Epithelial cell of prostate (primary cell): ENCODE measurements at regions not wholly inside any gene's neighbourhood (a gene's known extent, or its start where the extent isn't known, plus 50 kb on each side); places are given as distances from the start of the nearest gene placed in this dataset.

Experiments
- DNase-seq: peaks from one replicate; pipeline ENCODE4 v3.0.0-alpha.2; 2011; ENCODE audit warnings: low read depth, low spot score
- H3K27ac ChIP-seq: fragments of 450-650 bp; 2 replicates; pipeline ENCODE4 v1.5.1; 2017; ENCODE audit warnings: mild to moderate bottlenecking

- H3K27ac ChIP-seq = no peak overlapping the region
- no peak for DNase-seq
Measured at GRCh38 chr11:122463530-122463929, 192.0 kb upstream of the UBASH3B start.

GRCh38 chr11:122459064-122459463 lies 196.5 kb upstream of the UBASH3B start:
- DNase-seq = no peak
- no peak overlapping the region for H3K27ac ChIP-seq

- H3K27ac ChIP-seq = no peak overlapping the region
- DNase-seq = no peak
Measured at GRCh38 chr11:122453586-122453985, 201.9 kb upstream of the UBASH3B start.

- no peak overlapping the region for H3K27ac ChIP-seq
Measured at GRCh38 chr11:122451911-122452310, 203.6 kb upstream of the UBASH3B start.

GRCh38 chr11:122441666-122442035 lies 213.9 kb upstream of the UBASH3B start:
- no peak for DNase-seq
- no peak overlapping the region for H3K27ac ChIP-seq

More at GRCh38 chr11:122451911-122452310, 203.6 kb upstream of the UBASH3B start:
- DNase-seq = no peak

GRCh38 chr11:122440811-122441665 lies 214.5 kb upstream of the UBASH3B start:
- no peak overlapping the region for H3K27ac ChIP-seq
- no peak for DNase-seq

GRCh38 chr11:122439866-122440810 lies 215.4 kb upstream of the UBASH3B start:
- no peak overlapping the region for H3K27ac ChIP-seq
- DNase-seq = no peak

GRCh38 chr11:122436188-122436555 lies 219.3 kb upstream of the UBASH3B start:
- no peak for DNase-seq

GRCh38 chr11:122435540-122436187 lies 219.9 kb upstream of the UBASH3B start:
- DNase-seq = no peak
- no peak overlapping the region for H3K27ac ChIP-seq

More at GRCh38 chr11:122436188-122436555, 219.3 kb upstream of the UBASH3B start:
- no peak overlapping the region for H3K27ac ChIP-seq

- no peak for DNase-seq
- no peak overlapping the region for H3K27ac ChIP-seq
Measured at GRCh38 chr11:122434786-122435185, 220.7 kb upstream of the UBASH3B start.

- H3K27ac ChIP-seq = no peak overlapping the region
- DNase-seq = no peak
Measured at GRCh38 chr11:122430490-122430889, 225.0 kb upstream of the UBASH3B start.

GRCh38 chr11:122426073-122426472 lies 229.4 kb upstream of the UBASH3B start:
- H3K27ac ChIP-seq = no peak overlapping the region
- DNase-seq = no peak

GRCh38 chr11:122424636-122425035 lies 230.9 kb upstream of the UBASH3B start:
- no peak overlapping the region for H3K27ac ChIP-seq
- no peak for DNase-seq

GRCh38 chr11:122423886-122424285 lies 231.6 kb upstream of the UBASH3B start:
- no peak for DNase-seq
- H3K27ac ChIP-seq = no peak overlapping the region

- no peak overlapping the region for H3K27ac ChIP-seq
- DNase-seq = no peak
Measured at GRCh38 chr11:122423273-122423672, 232.2 kb upstream of the UBASH3B start.

- DNase-seq = no peak
- no peak overlapping the region for H3K27ac ChIP-seq
Measured at GRCh38 chr11:122422682-122423081, 232.8 kb upstream of the UBASH3B start.

GRCh38 chr11:122421702-122422101 lies 233.8 kb upstream of the UBASH3B start:
- H3K27ac ChIP-seq = no peak overlapping the region
- no peak for DNase-seq

GRCh38 chr11:122418032-122418431 lies 237.5 kb upstream of the UBASH3B start:
- H3K27ac ChIP-seq = no peak overlapping the region
- no peak for DNase-seq

- H3K27ac ChIP-seq = no peak overlapping the region
- DNase-seq = no peak
Measured at GRCh38 chr11:122414406-122415018, 241.0 kb upstream of the UBASH3B start.

- no peak for DNase-seq
- no peak overlapping the region for H3K27ac ChIP-seq
Measured at GRCh38 chr11:122413677-122414076, 241.8 kb upstream of the UBASH3B start.
